ENCODE measurements at regions not wholly inside any gene's neighbourhood (a gene's known extent, or its start where the extent isn't known, plus 50 kb on each side); places are given as distances from the start of the nearest gene placed in this dataset.
"Not testable (repeated sequence)": the region's sequence is repeated elsewhere in the genome, so short reads cannot be mapped to it uniquely, and the experiment has no call there.

GRCh38 chr12:25797949-25798348 is 160.5 kb upstream of the RASSF8 start:
- DNase-seq = no peak

GRCh38 chr12:25800101-25800500 is 158.4 kb upstream of the RASSF8 start:
- peak; percentile 44 for DNase-seq

GRCh38 chr12:25801734-25802133 is 156.7 kb upstream of the RASSF8 start:
- DNase-seq = peak; percentile 80

- peak; percentile 57 for DNase-seq
These were observed 156.3 kb upstream of the RASSF8 start for GRCh38 chr12:25802143-25802542.

- not testable (repeated sequence) for DNase-seq
These were observed 155.3 kb upstream of the RASSF8 start for GRCh38 chr12:25803029-25803664.

- DNase-seq = not testable (repeated sequence)
These were observed 154.2 kb upstream of the RASSF8 start for GRCh38 chr12:25804286-25804685.

- DNase-seq = no peak
These were observed 152.2 kb upstream of the RASSF8 start for GRCh38 chr12:25806271-25806670.

- no peak for DNase-seq
These were observed 149.9 kb upstream of the RASSF8 start for GRCh38 chr12:25808604-25809003.

GRCh38 chr12:25810683-25811082 is 147.8 kb upstream of the RASSF8 start:
- DNase-seq = no peak

GRCh38 chr12:25811656-25812126 is 146.8 kb upstream of the RASSF8 start:
- peak; percentile 37 for DNase-seq

GRCh38 chr12:25812295-25812694 is 146.2 kb upstream of the RASSF8 start:
- DNase-seq = no peak

GRCh38 chr12:25813843-25814242 is 144.6 kb upstream of the RASSF8 start:
- DNase-seq = no peak

- no peak for DNase-seq
These were observed 141.8 kb upstream of the RASSF8 start for GRCh38 chr12:25816637-25817036.

- DNase-seq = no peak
These were observed 141.3 kb upstream of the RASSF8 start for GRCh38 chr12:25817166-25817565.

- DNase-seq = no peak
These were observed 139.7 kb upstream of the RASSF8 start for GRCh38 chr12:25818596-25819390.

GRCh38 chr12:25819691-25820090 is 138.8 kb upstream of the RASSF8 start:
- peak; percentile 45 for DNase-seq

GRCh38 chr12:25822281-25822680 is 136.2 kb upstream of the RASSF8 start:
- DNase-seq = no peak

GRCh38 chr12:25824734-25825133 is 133.7 kb upstream of the RASSF8 start:
- peak; percentile 61 for DNase-seq

- no peak for DNase-seq
These were observed 133.0 kb upstream of the RASSF8 start for GRCh38 chr12:25825446-25825845.

- DNase-seq = no peak
These were observed 131.3 kb upstream of the RASSF8 start for GRCh38 chr12:25827141-25827540.

- no peak for DNase-seq
These were observed 130.7 kb upstream of the RASSF8 start for GRCh38 chr12:25827747-25828146.

- no peak for DNase-seq
These were observed 130.3 kb upstream of the RASSF8 start for GRCh38 chr12:25828188-25828587.

- no peak for DNase-seq
These were observed 129.3 kb upstream of the RASSF8 start for GRCh38 chr12:25829192-25829591.

- no peak for DNase-seq
These were observed 128.0 kb upstream of the RASSF8 start for GRCh38 chr12:25830456-25830855.
